HepG2 (cell line): ENCODE measurements at regions not wholly inside any gene's neighbourhood (a gene's known extent, or its start where the extent isn't known, plus 50 kb on each side); places are given as distances from the start of the nearest gene placed in this dataset.

Source experiments
- ATAC-seq: fragments of 200-7000 bp; cut with Tn5 transposase; 3 replicates; pipeline ENCODE4 v1.9.1; 2020; ENCODE audit warnings: mild to moderate bottlenecking, moderate library complexity
- BruUV-seq: library from RNA; stranded (reverse); fragments of 400-500 nt; replicated peaks from 2 replicates; lab custom pipeline; 2021; lab: Mats Ljungman, UMichigan
- CTCF ChIA-PET: fragments of 300-600 bp; formaldehyde crosslinking; extraction: SDS; loops from one replicate; lab custom pipeline; 2021; ENCODE audit warnings: low total read pairs, inconsistent platforms, low intra/inter-chr PET ratio; lab: Yijun Ruan, JAX
- POLR2A ChIA-PET: fragments of 350-600 bp; sonication (Branson Sonifier 250); formaldehyde crosslinking; loops from one replicate; lab custom pipeline; 2020; ENCODE audit warnings: antibody characterized with exemption, inconsistent platforms; lab: Yijun Ruan, JAX
- DNase-seq: peaks from one replicate; pipeline ENCODE4 v3.0.0-alpha.2; 2015; ENCODE audit warnings: low spot score
- FAIRE-seq: peaks from 3 replicates; lab custom pipeline; 2011; peaks lifted over from hg19 to GRCh38; lab: Jason Lieb, UNC
- H2AFZ ChIP-seq: one replicate; pipeline ENCODE4 v1.6.1; 2011; ENCODE audit warnings: low read length, inconsistent platforms
- H3K27ac ChIP-seq: fragments of 300-600 bp; 3 replicates; pipeline ENCODE4 v1.8.0; 2011; ENCODE audit warnings: mixed run types, mild to moderate bottlenecking, mixed read lengths, low read length, inconsistent platforms; ENCODE audit not compliant: insufficient read depth; ENCODE audit errors: extremely low read length
- H3K27me3 ChIP-seq, 2 experiments: fragments of 200-600 bp in 1 of 2; 2 replicates in 1 of 2; 3 replicates in 1 of 2; pipeline versions ENCODE4 v1.6.0 to v1.8.0; 2011; ENCODE audit warnings: low read length in 2 of 2, mild to moderate bottlenecking in 2 of 2, moderate library complexity in 2 of 2, inconsistent platforms in 1 of 2; ENCODE audit not compliant: insufficient read depth in 2 of 2, control insufficient read depth in 1 of 2
- H3K36me3 ChIP-seq, 2 experiments: fragments of 200-600 bp in 1 of 2; replicated peaks in 1 of 2; 2 replicates in 1 of 2; 3 replicates in 1 of 2; pipeline versions ENCODE4 v1.5.1 to v1.8.0; 2011; ENCODE audit warnings: low read length in 2 of 2, inconsistent platforms in 1 of 2; ENCODE audit not compliant: insufficient read depth in 2 of 2, control insufficient read depth in 1 of 2
- H3K4me1 ChIP-seq: 2 replicates; pipeline ENCODE4 v1.5.1; 2012; ENCODE audit warnings: low read length, inconsistent platforms; ENCODE audit not compliant: insufficient read depth
- H3K4me2 ChIP-seq: 2 replicates; pipeline ENCODE4 v1.6.0; 2011; ENCODE audit warnings: low read depth, low read length, inconsistent platforms
- H3K4me3 ChIP-seq, 3 experiments: fragments of 200-600 bp in 1 of 3; sonication (generic), shearing (Covaris generic) in 1 of 3; replicated peaks in 1 of 3; 2 replicates each; pipeline ENCODE4 v1.5.1; 2011 to 2016; ENCODE audit warnings: low read length in 3 of 3, inconsistent platforms in 2 of 3, low read depth in 2 of 3, mild to moderate bottlenecking in 2 of 3, control low read depth in 1 of 3, mixed read lengths in 1 of 3; ENCODE audit not compliant: insufficient read depth in 1 of 3
- H3K79me2 ChIP-seq: one replicate; pipeline ENCODE4 v1.6.1; 2011; ENCODE audit warnings: low read length, inconsistent platforms; ENCODE audit not compliant: insufficient read depth
- H3K9ac ChIP-seq: 2 replicates; pipeline ENCODE4 v1.6.0; 2011; ENCODE audit warnings: mild to moderate bottlenecking, low read depth, low read length, inconsistent platforms; ENCODE audit not compliant: insufficient read depth
- H3K9me3 ChIP-seq: 2 replicates; pipeline ENCODE4 v1.5.1; 2012; ENCODE audit warnings: mild to moderate bottlenecking, low read length
- H4K20me1 ChIP-seq: 2 replicates; pipeline ENCODE4 v1.6.0; 2011; ENCODE audit warnings: inconsistent platforms, mild to moderate bottlenecking, low read length, moderate library complexity; ENCODE audit not compliant: insufficient read depth
- CCDC6 ChIP-seq: sonication (generic); formaldehyde crosslinking; IDR thresholded peaks from 2 replicates; pipeline ENCODE4 v1.8.1; 2022; ENCODE audit warnings: mild to moderate bottlenecking, missing genetic modification reagents, moderate library complexity
- TOE1 ChIP-seq: sonication (generic); formaldehyde crosslinking; IDR thresholded peaks from 2 replicates; pipeline ENCODE4 v1.4.0; 2020; ENCODE audit warnings: mild to moderate bottlenecking, missing genetic modification reagents
- XBP1 ChIP-seq: sonication (generic); formaldehyde crosslinking; IDR thresholded peaks from 2 replicates; pipeline ENCODE4 v1.5.0; 2020; ENCODE audit warnings: missing genetic modification reagents
- ZNF136 ChIP-seq: sonication (generic); formaldehyde crosslinking; IDR thresholded peaks from 2 replicates; pipeline ENCODE4 v1.8.1; 2022; ENCODE audit warnings: low read depth, mild to moderate bottlenecking, moderate library complexity, missing genetic modification reagents
- ZNF207 ChIP-seq: fragments of 450-650 bp; IDR thresholded peaks from 2 replicates; pipeline ENCODE4 v1.6.1; 2016; ENCODE audit warnings: antibody characterized with exemption, borderline replicate concordance
- ZNF296 ChIP-seq: sonication (generic); formaldehyde crosslinking; conservative IDR thresholded peaks from 2 replicates; pipeline ENCODE4 v1.5.0; 2020; ENCODE audit warnings: mild to moderate bottlenecking, missing genetic modification reagents
- WGBS: methylation state at CpG from one replicate; pipeline ENCODE4 v1.1.6; 2017; ENCODE audit warnings: low lambda C conversion rate; 5-methylcytosine and 5-hydroxymethylcytosine counted together
- in situ Hi-C: cut with HindIII; loops from 2 replicates; pipeline ENCODE4 v1.10.0; 2017; ENCODE audit warnings: low pct_unique_long_range_greater_than_20kb; ENCODE audit not compliant: extremely low pct_ligation_motif_present
- intact Hi-C: fragments of 100-400 bp; cut with micrococcal nuclease; formaldehyde crosslinking; loops from one replicate; pipeline ENCODE4 v1.10.0; 2022; ENCODE audit not compliant: unreplicated experiment
- TF ChIP-seq, protein P1 (sequence below): sonication (generic); formaldehyde crosslinking; IDR thresholded peaks from 2 replicates; pipeline ENCODE4 v1.5.0; 2020; ENCODE audit warnings: mild to moderate bottlenecking, missing genetic modification reagents, borderline replicate concordance
- TF ChIP-seq, protein P2 (sequence below), 2 experiments: fragments of 450-650 bp in 1 of 2; sonication (generic) in 1 of 2; formaldehyde crosslinking; IDR thresholded peaks; 2 replicates each; pipeline versions ENCODE4 v1.5.0 to v1.8.0; 2020 to 2022; ENCODE audit warnings: mild to moderate bottlenecking in 1 of 2, missing genetic modification reagents in 1 of 2

GRCh38 chr10:8182806-8183205, 128.3 kb downstream of the GATA3 start:
- H3K9me3 ChIP-seq: no peaks in the 10 kb centered on the region
- no peak for TF ChIP-seq CCDC6
- H4K20me1 ChIP-seq: no peaks in the 10 kb centered on the region
- H3K4me1 ChIP-seq: peaks cover 9% of the 10 kb centered on the region
- H2AFZ ChIP-seq: no peak overlapping the region
- FAIRE-seq (no peak), ATAC-seq (no peak), DNase-seq (no peak)
- no peaks in the 10 kb centered on the region for H3K79me2 ChIP-seq
- ChIA-PET POLR2A (no interaction called here), CTCF (no interaction called here)
- no peaks in the 10 kb centered on the region for H3K27me3 ChIP-seq
- no peak overlapping the region for H3K27ac ChIP-seq
- no peak overlapping the region for H3K4me3 ChIP-seq
- 2% methylated on average over 3 of the region's 3 CpGs for WGBS
- H3K9ac ChIP-seq: no peak overlapping the region
- H3K36me3 ChIP-seq: no peaks in the 10 kb centered on the region
- no peak overlapping the region for H3K4me2 ChIP-seq
- in situ Hi-C loops: no loop called here
- intact Hi-C loops: no loop called here
- BruUV-seq: no TSS peak

DNA sequence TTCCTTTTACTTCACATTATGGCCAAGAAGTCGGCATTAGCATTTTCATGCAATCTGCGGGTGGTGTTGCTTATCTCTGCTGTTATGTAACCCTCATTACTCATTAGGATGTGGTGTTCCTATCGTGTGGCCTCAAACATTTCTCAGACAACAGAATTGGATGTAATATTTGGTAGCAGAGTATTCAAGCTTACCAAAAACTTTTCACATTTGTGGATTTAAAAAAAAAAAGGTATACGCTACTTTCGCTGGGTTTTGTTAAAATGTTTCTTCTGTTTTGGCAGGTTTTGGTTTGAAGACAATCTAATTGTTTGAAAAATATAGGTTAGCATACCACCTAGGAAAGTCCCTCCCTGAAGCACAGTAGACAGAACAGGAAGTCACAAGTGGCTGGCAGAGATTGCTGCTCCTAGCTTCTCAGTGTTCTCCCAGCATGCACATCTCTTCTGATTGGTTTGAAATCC, 128.8 kb downstream of the GATA3 start:
- Histone ChIP-seq H2AFZ (no peak overlapping the region), H3K4me2 (no peak overlapping the region), H3K27me3 (no peaks in the 10 kb centered on the region), H3K36me3 (no peaks in the 10 kb centered on the region), H4K20me1 (no peaks in the 10 kb centered on the region), H3K27ac (no peak overlapping the region), H3K79me2 (no peaks in the 10 kb centered on the region), H3K4me1 (peaks cover 9% of the 10 kb centered on the region), H3K9ac (no peak overlapping the region), H3K9me3 (no peaks in the 10 kb centered on the region), H3K4me3 (no peak overlapping the region)
- ChIA-PET CTCF (no interaction called here), POLR2A (no interaction called here)
- no peak for FAIRE-seq
- no peak for ATAC-seq
- no TSS peak for BruUV-seq
- in situ Hi-C loops: no loop called here
- no peak for TF ChIP-seq XBP1 (CRISPR knock-in tag)
- no peak for TF ChIP-seq ZNF136
- TF ChIP-seq, protein P1, sequence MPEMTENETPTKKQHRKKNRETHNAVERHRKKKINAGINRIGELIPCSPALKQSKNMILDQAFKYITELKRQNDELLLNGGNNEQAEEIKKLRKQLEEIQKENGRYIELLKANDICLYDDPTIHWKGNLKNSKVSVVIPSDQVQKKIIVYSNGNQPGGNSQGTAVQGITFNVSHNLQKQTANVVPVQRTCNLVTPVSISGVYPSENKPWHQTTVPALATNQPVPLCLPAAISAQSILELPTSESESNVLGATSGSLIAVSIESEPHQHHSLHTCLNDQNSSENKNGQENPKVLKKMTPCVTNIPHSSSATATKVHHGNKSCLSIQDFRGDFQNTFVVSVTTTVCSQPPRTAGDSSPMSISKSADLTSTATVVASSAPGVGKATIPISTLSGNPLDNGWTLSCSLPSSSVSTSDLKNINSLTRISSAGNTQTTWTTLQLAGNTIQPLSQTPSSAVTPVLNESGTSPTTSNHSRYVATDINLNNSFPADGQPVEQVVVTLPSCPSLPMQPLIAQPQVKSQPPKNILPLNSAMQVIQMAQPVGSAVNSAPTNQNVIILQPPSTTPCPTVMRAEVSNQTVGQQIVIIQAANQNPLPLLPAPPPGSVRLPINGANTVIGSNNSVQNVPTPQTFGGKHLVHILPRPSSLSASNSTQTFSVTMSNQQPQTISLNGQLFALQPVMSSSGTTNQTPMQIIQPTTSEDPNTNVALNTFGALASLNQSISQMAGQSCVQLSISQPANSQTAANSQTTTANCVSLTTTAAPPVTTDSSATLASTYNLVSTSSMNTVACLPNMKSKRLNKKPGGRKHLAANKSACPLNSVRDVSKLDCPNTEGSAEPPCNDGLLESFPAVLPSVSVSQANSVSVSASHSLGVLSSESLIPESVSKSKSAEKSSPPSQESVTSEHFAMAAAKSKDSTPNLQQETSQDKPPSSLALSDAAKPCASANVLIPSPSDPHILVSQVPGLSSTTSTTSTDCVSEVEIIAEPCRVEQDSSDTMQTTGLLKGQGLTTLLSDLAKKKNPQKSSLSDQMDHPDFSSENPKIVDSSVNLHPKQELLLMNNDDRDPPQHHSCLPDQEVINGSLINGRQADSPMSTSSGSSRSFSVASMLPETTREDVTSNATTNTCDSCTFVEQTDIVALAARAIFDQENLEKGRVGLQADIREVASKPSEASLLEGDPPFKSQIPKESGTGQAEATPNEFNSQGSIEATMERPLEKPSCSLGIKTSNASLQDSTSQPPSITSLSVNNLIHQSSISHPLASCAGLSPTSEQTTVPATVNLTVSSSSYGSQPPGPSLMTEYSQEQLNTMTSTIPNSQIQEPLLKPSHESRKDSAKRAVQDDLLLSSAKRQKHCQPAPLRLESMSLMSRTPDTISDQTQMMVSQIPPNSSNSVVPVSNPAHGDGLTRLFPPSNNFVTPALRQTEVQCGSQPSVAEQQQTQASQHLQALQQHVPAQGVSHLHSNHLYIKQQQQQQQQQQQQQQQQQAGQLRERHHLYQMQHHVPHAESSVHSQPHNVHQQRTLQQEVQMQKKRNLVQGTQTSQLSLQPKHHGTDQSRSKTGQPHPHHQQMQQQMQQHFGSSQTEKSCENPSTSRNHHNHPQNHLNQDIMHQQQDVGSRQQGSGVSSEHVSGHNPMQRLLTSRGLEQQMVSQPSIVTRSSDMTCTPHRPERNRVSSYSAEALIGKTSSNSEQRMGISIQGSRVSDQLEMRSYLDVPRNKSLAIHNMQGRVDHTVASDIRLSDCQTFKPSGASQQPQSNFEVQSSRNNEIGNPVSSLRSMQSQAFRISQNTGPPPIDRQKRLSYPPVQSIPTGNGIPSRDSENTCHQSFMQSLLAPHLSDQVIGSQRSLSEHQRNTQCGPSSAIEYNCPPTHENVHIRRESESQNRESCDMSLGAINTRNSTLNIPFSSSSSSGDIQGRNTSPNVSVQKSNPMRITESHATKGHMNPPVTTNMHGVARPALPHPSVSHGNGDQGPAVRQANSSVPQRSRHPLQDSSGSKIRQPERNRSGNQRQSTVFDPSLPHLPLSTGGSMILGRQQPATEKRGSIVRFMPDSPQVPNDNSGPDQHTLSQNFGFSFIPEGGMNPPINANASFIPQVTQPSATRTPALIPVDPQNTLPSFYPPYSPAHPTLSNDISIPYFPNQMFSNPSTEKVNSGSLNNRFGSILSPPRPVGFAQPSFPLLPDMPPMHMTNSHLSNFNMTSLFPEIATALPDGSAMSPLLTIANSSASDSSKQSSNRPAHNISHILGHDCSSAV (CRISPR knock-in tag): no peak
- no peak for TF ChIP-seq TOE1
- TF ChIP-seq, protein P2, sequence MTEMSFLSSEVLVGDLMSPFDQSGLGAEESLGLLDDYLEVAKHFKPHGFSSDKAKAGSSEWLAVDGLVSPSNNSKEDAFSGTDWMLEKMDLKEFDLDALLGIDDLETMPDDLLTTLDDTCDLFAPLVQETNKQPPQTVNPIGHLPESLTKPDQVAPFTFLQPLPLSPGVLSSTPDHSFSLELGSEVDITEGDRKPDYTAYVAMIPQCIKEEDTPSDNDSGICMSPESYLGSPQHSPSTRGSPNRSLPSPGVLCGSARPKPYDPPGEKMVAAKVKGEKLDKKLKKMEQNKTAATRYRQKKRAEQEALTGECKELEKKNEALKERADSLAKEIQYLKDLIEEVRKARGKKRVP (CRISPR knock-in tag; IDR thresholded peaks at IDR 0.05): 0 out of 4 replicates have a peak, but pooled peaks of 1 of the 2 experiments have one; percentile 41
- TF ChIP-seq ZNF296 (CRISPR knock-in tag): no peak
- no peak for TF ChIP-seq ZNF207
- intact Hi-C loops: no loop called here
- no peak for DNase-seq
- 39% methylated on average over 5 of the region's 5 CpGs for WGBS
